ENCODE measurements at regions not wholly inside any gene's neighbourhood (a gene's known extent, or its start where the extent isn't known, plus 50 kb on each side); places are given as distances from the start of the nearest gene placed in this dataset.
A peak's percentile ranks its signal among the peaks of the same experiment; 100 is the strongest.

- Histone ChIP-seq H2BK120ac (ENCODE audit: insufficient read depth, low read length, poor library complexity) (no peak overlapping the region), H4K91ac (ENCODE audit: low read depth, low read length) (no peak overlapping the region), H2AFZ (ENCODE audit: insufficient read depth, low read length, poor library complexity) (no peak overlapping the region), H3K18ac (ENCODE audit: low read length) (no peak overlapping the region), H3K4me1 (ENCODE audit: control insufficient read depth in 1 of 2, insufficient read depth in 2 of 2, low read length in 2 of 2) (no peaks in the 10 kb centered on the region), H2BK12ac (ENCODE audit: low read length) (no peak overlapping the region), H3K14ac (ENCODE audit: low read length) (no peak overlapping the region), H3K4ac (ENCODE audit: low read depth, low read length) (no peak overlapping the region), H3K4me3 (ENCODE audit: low read depth, low read length) (no peak overlapping the region), H3K36me3 (ENCODE audit: control insufficient read depth in 1 of 2, insufficient read depth in 2 of 2, low read length in 2 of 2) (no peaks in the 10 kb centered on the region), H3K9ac (ENCODE audit: low read length) (no peak overlapping the region), H3K79me1 (ENCODE audit: low read length) (no peaks in the 10 kb centered on the region), H3K27ac (ENCODE audit: low read depth, low read length) (no peak overlapping the region), H3K27me3 (ENCODE audit: insufficient read depth, low read length) (no peaks in the 10 kb centered on the region), H4K12ac (ENCODE audit: low read depth, low read length) (no peak overlapping the region), H3K23ac (ENCODE audit: low read length) (no peak overlapping the region), H4K8ac (ENCODE audit: low read depth, low read length) (no peak overlapping the region), H3K4me2 (ENCODE audit: low read length) (no peak overlapping the region), H2BK5ac (ENCODE audit: low read depth, low read length, poor library complexity) (no peak overlapping the region), H3K79me2 (ENCODE audit: control insufficient read depth, insufficient read depth, low read length, poor library complexity) (no peaks in the 10 kb centered on the region), H2AK5ac (ENCODE audit: low read length) (no peak overlapping the region), H3K9me3 (ENCODE audit: insufficient read depth, low read depth, low read length) (peaks cover under 1% of the 10 kb centered on the region)
- DNase-seq: no peak
- no CpG with 5 or more reads among the region's 5 CpGs for WGBS (ENCODE audit: extremely low coverage, insufficient coverage, insufficient read length)
These were observed 399.7 kb downstream of the COL12A1 start for GRCh38 chr6:74805916-74806696.

- H3K27ac ChIP-seq (ENCODE audit: low read depth, low read length): no peak overlapping the region
- no peak overlapping the region for H3K4ac ChIP-seq (ENCODE audit: low read depth, low read length)
- H2AK5ac ChIP-seq (ENCODE audit: low read length): no peak overlapping the region
- no CpG with 5 or more reads among the region's 1 CpG for WGBS (ENCODE audit: extremely low coverage, insufficient coverage, insufficient read length)
- no peak overlapping the region for H3K9ac ChIP-seq (ENCODE audit: low read length)
- H4K12ac ChIP-seq (ENCODE audit: low read depth, low read length): no peak overlapping the region
- no peaks in the 10 kb centered on the region for H3K27me3 ChIP-seq (ENCODE audit: insufficient read depth, low read length)
- no peak overlapping the region for H4K8ac ChIP-seq (ENCODE audit: low read depth, low read length)
- H2BK5ac ChIP-seq (ENCODE audit: low read depth, low read length, poor library complexity): no peak overlapping the region
- no peak overlapping the region for H3K18ac ChIP-seq (ENCODE audit: low read length)
- H3K4me2 ChIP-seq (ENCODE audit: low read length): no peak overlapping the region
- no peak for DNase-seq
- H3K14ac ChIP-seq (ENCODE audit: low read length): no peak overlapping the region
- no peaks in the 10 kb centered on the region for H3K79me2 ChIP-seq (ENCODE audit: control insufficient read depth, insufficient read depth, low read length, poor library complexity)
- no peak overlapping the region for H3K4me3 ChIP-seq (ENCODE audit: low read depth, low read length)
- no peaks in the 10 kb centered on the region for H3K4me1 ChIP-seq (ENCODE audit: control insufficient read depth in 1 of 2, insufficient read depth in 2 of 2, low read length in 2 of 2)
- H4K91ac ChIP-seq (ENCODE audit: low read depth, low read length): no peak overlapping the region
- no peaks in the 10 kb centered on the region for H3K36me3 ChIP-seq (ENCODE audit: control insufficient read depth in 1 of 2, insufficient read depth in 2 of 2, low read length in 2 of 2)
- peaks cover 2% of the 10 kb centered on the region for H3K9me3 ChIP-seq (ENCODE audit: insufficient read depth, low read depth, low read length)
- H3K23ac ChIP-seq (ENCODE audit: low read length): no peak overlapping the region
- H2AFZ ChIP-seq (ENCODE audit: insufficient read depth, low read length, poor library complexity): no peak overlapping the region
- no peaks in the 10 kb centered on the region for H3K79me1 ChIP-seq (ENCODE audit: low read length)
- no peak overlapping the region for H2BK12ac ChIP-seq (ENCODE audit: low read length)
- no peak overlapping the region for H2BK120ac ChIP-seq (ENCODE audit: insufficient read depth, low read length, poor library complexity)
These were observed 407.6 kb downstream of the COL12A1 start for GRCh38 chr6:74798302-74798701.

GRCh38 chr6:74785236-74785635, 420.6 kb downstream of the COL12A1 start:
- H2BK120ac ChIP-seq (ENCODE audit: insufficient read depth, low read length, poor library complexity): no peak overlapping the region
- no peak overlapping the region for H3K18ac ChIP-seq (ENCODE audit: low read length)
- no peaks in the 10 kb centered on the region for H3K4me1 ChIP-seq (ENCODE audit: control insufficient read depth in 1 of 2, insufficient read depth in 2 of 2, low read length in 2 of 2)
- H3K4me3 ChIP-seq (ENCODE audit: low read depth, low read length): no peak overlapping the region
- no peak overlapping the region for H3K4me2 ChIP-seq (ENCODE audit: low read length)
- DNase-seq: no peak
- H2BK12ac ChIP-seq (ENCODE audit: low read length): peak overlapping the region; percentile 40
- no peak overlapping the region for H3K4ac ChIP-seq (ENCODE audit: low read depth, low read length)
- H3K9ac ChIP-seq (ENCODE audit: low read length): no peak overlapping the region
- no peak overlapping the region for H2AFZ ChIP-seq (ENCODE audit: insufficient read depth, low read length, poor library complexity)
- no peaks in the 10 kb centered on the region for H3K36me3 ChIP-seq (ENCODE audit: control insufficient read depth in 1 of 2, insufficient read depth in 2 of 2, low read length in 2 of 2)
- H3K79me2 ChIP-seq (ENCODE audit: control insufficient read depth, insufficient read depth, low read length, poor library complexity): no peaks in the 10 kb centered on the region
- no peak overlapping the region for H3K23ac ChIP-seq (ENCODE audit: low read length)
- no peak overlapping the region for H4K8ac ChIP-seq (ENCODE audit: low read depth, low read length)
- no CpG with 5 or more reads among the region's 3 CpGs for WGBS (ENCODE audit: extremely low coverage, insufficient coverage, insufficient read length)
- H3K27me3 ChIP-seq (ENCODE audit: insufficient read depth, low read length): no peaks in the 10 kb centered on the region
- H4K12ac ChIP-seq (ENCODE audit: low read depth, low read length): no peak overlapping the region
- no peak overlapping the region for H4K91ac ChIP-seq (ENCODE audit: low read depth, low read length)
- no peaks in the 10 kb centered on the region for H3K9me3 ChIP-seq (ENCODE audit: insufficient read depth, low read depth, low read length)
- no peak overlapping the region for H3K14ac ChIP-seq (ENCODE audit: low read length)
- H3K27ac ChIP-seq (ENCODE audit: low read depth, low read length): no peak overlapping the region
- no peaks in the 10 kb centered on the region for H3K79me1 ChIP-seq (ENCODE audit: low read length)
- no peak overlapping the region for H2AK5ac ChIP-seq (ENCODE audit: low read length)
- no peak overlapping the region for H2BK5ac ChIP-seq (ENCODE audit: low read depth, low read length, poor library complexity)

DNA sequence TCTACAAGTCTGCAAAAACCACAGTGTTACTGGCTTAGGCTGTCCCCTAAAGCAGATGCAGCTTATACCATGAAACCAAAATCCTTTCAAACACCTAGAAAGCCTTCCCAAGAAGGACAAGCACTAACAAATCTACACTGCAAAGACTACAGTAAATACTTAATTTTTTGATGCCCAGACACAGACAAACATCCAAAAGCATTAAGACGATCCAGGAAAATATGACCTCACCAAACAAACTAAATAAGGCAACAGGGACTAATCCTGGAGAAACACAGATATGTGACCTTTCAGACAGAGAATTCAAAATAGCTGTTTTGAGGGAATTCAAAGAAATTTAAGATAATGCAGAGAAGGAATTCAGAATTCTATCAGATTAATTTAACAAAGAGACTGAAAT, 423.5 kb downstream of the COL12A1 start:
- Histone ChIP-seq H3K23ac (ENCODE audit: low read length) (no peak overlapping the region), H3K79me2 (ENCODE audit: control insufficient read depth, insufficient read depth, low read length, poor library complexity) (no peaks in the 10 kb centered on the region), H4K91ac (ENCODE audit: low read depth, low read length) (no peak overlapping the region), H3K14ac (ENCODE audit: low read length) (no peak overlapping the region), H4K12ac (ENCODE audit: low read depth, low read length) (no peak overlapping the region), H2AK5ac (ENCODE audit: low read length) (no peak overlapping the region), H2BK120ac (ENCODE audit: insufficient read depth, low read length, poor library complexity) (no peak overlapping the region), H2BK5ac (ENCODE audit: low read depth, low read length, poor library complexity) (no peak overlapping the region), H3K79me1 (ENCODE audit: low read length) (no peaks in the 10 kb centered on the region), H3K4ac (ENCODE audit: low read depth, low read length) (no peak overlapping the region), H3K9me3 (ENCODE audit: insufficient read depth, low read depth, low read length) (no peaks in the 10 kb centered on the region), H2AFZ (ENCODE audit: insufficient read depth, low read length, poor library complexity) (no peak overlapping the region), H3K27ac (ENCODE audit: low read depth, low read length) (no peak overlapping the region), H3K18ac (ENCODE audit: low read length) (no peak overlapping the region), H2BK12ac (ENCODE audit: low read length) (no peak overlapping the region), H4K8ac (ENCODE audit: low read depth, low read length) (no peak overlapping the region), H3K27me3 (ENCODE audit: insufficient read depth, low read length) (no peaks in the 10 kb centered on the region), H3K9ac (ENCODE audit: low read length) (no peak overlapping the region), H3K36me3 (ENCODE audit: control insufficient read depth in 1 of 2, insufficient read depth in 2 of 2, low read length in 2 of 2) (no peaks in the 10 kb centered on the region), H3K4me1 (ENCODE audit: control insufficient read depth in 1 of 2, insufficient read depth in 2 of 2, low read length in 2 of 2) (no peaks in the 10 kb centered on the region), H3K4me3 (ENCODE audit: low read depth, low read length) (no peak overlapping the region), H3K4me2 (ENCODE audit: low read length) (no peak overlapping the region)
- WGBS (ENCODE audit: extremely low coverage, insufficient coverage, insufficient read length): no CpG with 5 or more reads among the region's 1 CpG
- DNase-seq: no peak
